Stomach (tissue), 8 donors: ENCODE measurements at regions not wholly inside any gene's neighbourhood (a gene's known extent, or its start where the extent isn't known, plus 50 kb on each side); places are given as distances from the start of the nearest gene placed in this dataset.

Experiments used
- DNase-seq, 2 donors: peaks; one replicate each; pipeline versions ENCODE4 v3.0.0 to v3.0.0-alpha.2; 2013 to 2019
- H3K27ac ChIP-seq, 5 donors: fragments of 200-600 bp in 4 of 5; sonication (generic) in 4 of 5; one replicate each; pipeline ENCODE4 v1.5.1; 2013 to 2019; ENCODE audit warnings: mild to moderate bottlenecking in 1 of 5, moderate library complexity in 1 of 5
- H3K27me3 ChIP-seq, 3 donors: fragments of 200-600 bp; sonication (generic); one replicate each; pipeline ENCODE4 v1.5.1; 2017 to 2019; ENCODE audit warnings: mixed run types in 1 of 3
- H3K36me3 ChIP-seq, 4 donors: fragments of 200-600 bp; sonication (generic); 1 replicate in 3 of 4; 2 replicates in 1 of 4; pipeline ENCODE4 v1.5.1; 2016 to 2019
- H3K4me1 ChIP-seq, 4 donors: fragments of 200-600 bp; sonication (generic); one replicate each; pipeline ENCODE4 v1.5.1; 2016 to 2019
- H3K4me3 ChIP-seq, 4 donors: fragments of 200-600 bp; sonication (generic) in 3 of 4; one replicate each; pipeline ENCODE4 v1.5.1; 2016 to 2019; ENCODE audit warnings: mild to moderate bottlenecking in 1 of 4
- H3K9me3 ChIP-seq, 4 donors: fragments of 200-600 bp; sonication (generic); one replicate each; pipeline ENCODE4 v1.5.1; 2016 to 2019
- EP300 ChIP-seq: sonication (generic); formaldehyde crosslinking; IDR thresholded peaks from one replicate; pipeline ENCODE4 v1.6.1; 2017; ENCODE audit warnings: antibody characterized with exemption
- POLR2A ChIP-seq, 4 donors: fragments of 450-650 bp; IDR thresholded peaks; one replicate each; pipeline ENCODE4 v1.6.1; 2016; ENCODE audit warnings: antibody characterized with exemption in 4 of 4, control low read depth in 2 of 4, mild to moderate bottlenecking in 1 of 4, moderate library complexity in 1 of 4
- POLR2AphosphoS5 ChIP-seq, 3 donors: sonication (generic); formaldehyde crosslinking; IDR thresholded peaks; one replicate each; pipeline ENCODE4 v1.6.1; 2016; ENCODE audit warnings: antibody characterized with exemption in 3 of 3
- WGBS, 5 donors: extraction: QIAGEN DNeasy Blood & Tissue Kit in 3 of 5; methylation state at CpG; one replicate each; pipeline versions ENCODE4 v1.1.5 to v1.1.7; 2013 to 2018; 5-methylcytosine and 5-hydroxymethylcytosine counted together
- intact Hi-C: fragments of 100-400 bp; cut with DNase I; formaldehyde crosslinking; loops from one replicate; pipeline ENCODE4 v1.15.1; 2023; ENCODE audit warnings: low total_unique reads
- TF ChIP-seq, protein P1 (sequence below), 7 experiments: fragments of 450-650 bp in 4 of 7; fragments of 200-600 bp in 3 of 7; sonication (generic) in 3 of 7; IDR thresholded peaks; one replicate each; pipeline ENCODE4 v1.5.1; 2016 to 2019; ENCODE audit warnings: antibody characterized with exemption in 7 of 7, control low read depth in 2 of 7, mild to moderate bottlenecking in 1 of 7
- donor health status: healthy with polysubstance abuse.
- donor health status: Bipolar disorder and iron deficiency.
- donor health status: healthy.

DNA sequence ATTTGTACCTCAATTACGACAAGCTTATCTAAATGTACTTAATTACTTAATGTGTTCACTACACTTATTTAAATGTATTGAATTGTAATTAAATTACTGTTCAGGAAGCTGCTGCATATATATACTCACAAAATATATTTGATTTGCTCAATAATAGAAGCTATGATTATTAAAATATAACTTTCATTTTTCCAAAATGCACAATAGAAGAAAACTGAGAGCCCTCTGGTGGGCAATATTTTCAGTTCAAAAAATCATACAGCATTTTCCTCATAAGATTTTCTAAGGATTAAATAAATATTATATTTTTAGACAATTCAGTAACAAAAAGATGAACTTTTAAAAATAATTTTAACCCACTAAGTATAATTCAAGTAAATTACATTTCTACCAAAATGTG is 217.3 kb downstream of the DKK2 start:
- 53 to 84% (median 77%) methylated on average over 1 of the region's 1 CpG for WGBS, 5 donors
- TF ChIP-seq EP300 (no peak), POLR2A (IDR thresholded peaks at IDR 0.05) (no peak), POLR2AphosphoS5 (IDR thresholded peaks at IDR 0.05) (no peak)
- TF ChIP-seq, protein P1, sequence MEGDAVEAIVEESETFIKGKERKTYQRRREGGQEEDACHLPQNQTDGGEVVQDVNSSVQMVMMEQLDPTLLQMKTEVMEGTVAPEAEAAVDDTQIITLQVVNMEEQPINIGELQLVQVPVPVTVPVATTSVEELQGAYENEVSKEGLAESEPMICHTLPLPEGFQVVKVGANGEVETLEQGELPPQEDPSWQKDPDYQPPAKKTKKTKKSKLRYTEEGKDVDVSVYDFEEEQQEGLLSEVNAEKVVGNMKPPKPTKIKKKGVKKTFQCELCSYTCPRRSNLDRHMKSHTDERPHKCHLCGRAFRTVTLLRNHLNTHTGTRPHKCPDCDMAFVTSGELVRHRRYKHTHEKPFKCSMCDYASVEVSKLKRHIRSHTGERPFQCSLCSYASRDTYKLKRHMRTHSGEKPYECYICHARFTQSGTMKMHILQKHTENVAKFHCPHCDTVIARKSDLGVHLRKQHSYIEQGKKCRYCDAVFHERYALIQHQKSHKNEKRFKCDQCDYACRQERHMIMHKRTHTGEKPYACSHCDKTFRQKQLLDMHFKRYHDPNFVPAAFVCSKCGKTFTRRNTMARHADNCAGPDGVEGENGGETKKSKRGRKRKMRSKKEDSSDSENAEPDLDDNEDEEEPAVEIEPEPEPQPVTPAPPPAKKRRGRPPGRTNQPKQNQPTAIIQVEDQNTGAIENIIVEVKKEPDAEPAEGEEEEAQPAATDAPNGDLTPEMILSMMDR (IDR thresholded peaks at IDR 0.05), result no peak

DNA sequence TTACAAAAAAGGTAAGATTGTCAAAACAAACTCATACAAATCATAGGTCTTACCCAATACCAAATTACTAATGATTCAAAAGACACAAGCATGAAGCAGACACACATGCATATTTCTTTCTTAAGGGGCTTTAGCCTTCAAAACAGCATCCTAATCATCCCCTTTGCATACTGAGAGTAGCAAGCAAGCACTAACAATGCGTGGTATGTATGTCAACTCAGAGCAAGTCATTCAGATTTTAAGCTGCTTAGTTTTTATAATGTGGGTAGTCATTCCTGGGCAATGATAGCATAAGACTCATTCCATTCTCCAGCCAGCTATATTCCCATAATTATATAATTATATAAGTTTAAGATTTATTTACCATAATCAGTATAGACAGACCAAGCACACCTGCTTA is 219.6 kb downstream of the DKK2 start:
- intact Hi-C loops, result no loop called here
- 51 to 63% (median 62%) methylated on average over 1 of the region's 1 CpG for WGBS, 5 donors

More for the DNA sequence above, 217.3 kb downstream of the DKK2 start:
- intact Hi-C loops, result no loop called here
- Histone ChIP-seq H3K36me3 (no peaks in the 10 kb centered on the region), H3K27me3 (no peaks in the 10 kb centered on the region), H3K9me3 (peaks cover 0 to 11% (median 4%) of the 10 kb centered on the region in 4 donors), H3K4me1 (no peaks in the 10 kb centered on the region), H3K4me3 (no peak overlapping the region), H3K27ac (no peak overlapping the region)
- no peak for DNase-seq

GRCh38 chr4:106810122-106810521 is 226.0 kb downstream of the DKK2 start:
- Histone ChIP-seq H3K9me3 (no peaks in the 10 kb centered on the region), H3K36me3 (no peaks in the 10 kb centered on the region), H3K4me3 (no peak overlapping the region), H3K27me3 (no peaks in the 10 kb centered on the region), H3K4me1 (no peaks in the 10 kb centered on the region), H3K27ac (no peak overlapping the region)
- no peak for DNase-seq
- TF ChIP-seq, protein P1 (IDR thresholded peaks at IDR 0.05), result no peak
- no peak for TF ChIP-seq POLR2AphosphoS5 (IDR thresholded peaks at IDR 0.05)
- no peak for TF ChIP-seq POLR2A (IDR thresholded peaks at IDR 0.05)
- intact Hi-C loops, result no loop called here

More for the DNA sequence above, 219.6 kb downstream of the DKK2 start:
- Histone ChIP-seq H3K27me3 (no peaks in the 10 kb centered on the region), H3K4me1 (no peaks in the 10 kb centered on the region), H3K36me3 (no peaks in the 10 kb centered on the region), H3K27ac (no peak overlapping the region), H3K9me3 (no peaks in the 10 kb centered on the region), H3K4me3 (no peak overlapping the region)
- TF ChIP-seq, protein P1 (IDR thresholded peaks at IDR 0.05), result no peak
- TF ChIP-seq POLR2AphosphoS5 (IDR thresholded peaks at IDR 0.05) (no peak), EP300 (no peak), POLR2A (IDR thresholded peaks at IDR 0.05) (no peak)
- DNase-seq, result no peak

DNA sequence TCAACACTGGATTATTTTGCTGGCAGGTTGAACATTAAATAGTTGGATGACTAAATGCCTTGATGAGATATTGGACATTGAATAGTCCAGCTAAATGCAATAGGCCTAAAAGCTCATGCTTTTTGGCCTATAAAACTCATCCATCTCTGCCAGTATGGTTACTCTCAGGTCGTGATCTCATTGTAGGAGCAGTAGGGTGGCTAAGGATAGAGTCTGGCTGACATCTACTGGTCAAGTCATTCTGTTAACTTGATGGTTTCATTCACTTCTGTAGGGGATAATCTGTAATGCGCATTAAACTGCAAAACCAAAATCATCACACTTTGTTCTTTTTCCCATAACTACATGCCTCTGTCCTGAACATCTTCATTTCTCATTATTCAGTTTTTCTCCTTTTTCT is 227.0 kb downstream of the DKK2 start:
- H3K4me1 ChIP-seq, result no peaks in the 10 kb centered on the region
- TF ChIP-seq POLR2A (IDR thresholded peaks at IDR 0.05), result no peak
- no peaks in the 10 kb centered on the region for H3K9me3 ChIP-seq
- H3K36me3 ChIP-seq, result no peaks in the 10 kb centered on the region
- no peak overlapping the region for H3K4me3 ChIP-seq
- H3K27me3 ChIP-seq, result no peaks in the 10 kb centered on the region
- intact Hi-C loops, result no loop called here
- H3K27ac ChIP-seq, result no peak overlapping the region
- peak in 1 of 2 donors; percentile 26 for DNase-seq
- WGBS, 5 donors, result 44 to 56% (median 50%) methylated on average over 2 of the region's 2 CpGs

DNA sequence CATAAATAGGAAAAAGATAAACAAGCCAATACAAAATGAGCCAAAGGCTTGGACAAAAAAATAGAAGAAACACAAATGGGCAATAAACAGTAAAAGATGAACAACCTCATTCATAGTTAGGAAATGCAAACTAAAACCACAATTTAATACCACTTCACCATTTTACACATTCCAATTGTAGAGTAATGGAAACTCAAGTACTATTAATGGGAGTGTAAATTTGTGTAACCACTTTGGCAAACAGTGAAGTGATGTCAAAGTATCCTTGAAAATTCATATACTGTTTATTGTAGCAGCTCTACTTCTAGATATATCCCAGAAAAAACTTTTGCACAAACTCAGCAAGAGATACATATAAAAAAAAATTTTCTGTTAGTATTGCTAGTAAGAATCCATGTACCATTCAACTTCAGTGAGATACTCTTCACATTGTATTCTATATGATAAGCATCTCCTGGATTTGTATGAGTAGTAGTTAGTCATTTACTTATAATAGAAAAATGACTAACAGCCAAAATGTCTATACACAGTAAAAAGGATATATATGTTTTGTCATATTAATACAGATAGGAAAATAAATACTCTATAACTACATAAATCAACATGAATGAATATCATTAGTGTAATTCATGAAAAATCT is 229.8 kb downstream of the DKK2 start:
- TF ChIP-seq POLR2A (IDR thresholded peaks at IDR 0.05), result no peak
- TF ChIP-seq EP300, result no peak
- no peak for TF ChIP-seq POLR2AphosphoS5 (IDR thresholded peaks at IDR 0.05)
- TF ChIP-seq, protein P1 (IDR thresholded peaks at IDR 0.05), result no peak
- H3K27ac ChIP-seq, result no peak overlapping the region
- intact Hi-C loops, result no loop called here
- no peaks in the 10 kb centered on the region for H3K36me3 ChIP-seq
- no peak overlapping the region for H3K4me3 ChIP-seq
- no peaks in the 10 kb centered on the region for H3K9me3 ChIP-seq
- H3K4me1 ChIP-seq, result no peaks in the 10 kb centered on the region
- DNase-seq, result no peak
- H3K27me3 ChIP-seq, result no peaks in the 10 kb centered on the region
